Peyer's patch (tissue), 4 donors: ENCODE measurements at regions not wholly inside any gene's neighbourhood (a gene's known extent, or its start where the extent isn't known, plus 50 kb on each side); places are given as distances from the start of the nearest gene placed in this dataset.

Experiments
- DNase-seq, 3 donors: peaks; one replicate each; pipeline ENCODE4 v3.0.0-alpha.2; 2017 to 2019
- H3K27ac ChIP-seq, 4 donors: fragments of 200-600 bp; sonication (generic); one replicate each; pipeline ENCODE4 v1.5.1; 2016 to 2019
- H3K27me3 ChIP-seq, 2 donors: fragments of 200-600 bp; sonication (generic); one replicate each; pipeline ENCODE4 v1.5.1; 2019
- H3K36me3 ChIP-seq, 3 donors: fragments of 200-600 bp; sonication (generic); one replicate each; pipeline ENCODE4 v1.5.1; 2016 to 2019
- H3K4me1 ChIP-seq, 4 donors: fragments of 200-600 bp; sonication (generic); one replicate each; pipeline ENCODE4 v1.5.1; 2016 to 2019
- H3K4me3 ChIP-seq, 4 donors: fragments of 200-600 bp; sonication (generic); 1 replicate in 3 of 4; 2 replicates in 1 of 4; pipeline ENCODE4 v1.5.1; 2016 to 2019; ENCODE audit warnings: mild to moderate bottlenecking in 1 of 4
- H3K9me3 ChIP-seq, 4 donors: fragments of 200-600 bp; sonication (generic); one replicate each; pipeline ENCODE4 v1.5.1; 2016 to 2019; ENCODE audit warnings: mild to moderate bottlenecking in 1 of 4
- CTCF ChIP-seq, 6 experiments: fragments of 450-650 bp in 4 of 6; fragments of 200-600 bp in 2 of 6; sonication (generic) in 1 of 6; IDR thresholded peaks; one replicate each; pipeline ENCODE4 v1.5.1; 2017 to 2019; ENCODE audit warnings: antibody characterized with exemption in 6 of 6, mild to moderate bottlenecking in 3 of 6, moderate library complexity in 1 of 6
- POLR2A ChIP-seq, 2 donors: fragments of 450-650 bp; IDR thresholded peaks; one replicate each; pipeline ENCODE4 v1.5.1; 2017; ENCODE audit warnings: antibody characterized with exemption in 2 of 2, mild to moderate bottlenecking in 2 of 2, moderate library complexity in 2 of 2

GRCh38 chr10:3666525-3667302 is 118.3 kb downstream of the KLF6 start:
- Histone ChIP-seq H3K27ac (no peak overlapping the region), H3K4me1 (peaks cover 0 to 10% (median 2%) of the 10 kb centered on the region in 4 donors), H3K36me3 (no peaks in the 10 kb centered on the region), H3K27me3 (no peaks in the 10 kb centered on the region), H3K4me3 (no peak overlapping the region), H3K9me3 (no peaks in the 10 kb centered on the region)
- peak in 2 of 3 donors; percentile 37 to 68 for DNase-seq
- TF ChIP-seq POLR2A (IDR thresholded peaks at IDR 0.05) (no peak), CTCF (IDR thresholded peaks at IDR 0.05) (no peak)

GRCh38 chr10:3665316-3665908 is 119.6 kb downstream of the KLF6 start:
- H3K9me3 ChIP-seq: no peaks in the 10 kb centered on the region
- peaks cover 0 to 10% (median 2%) of the 10 kb centered on the region in 4 donors for H3K4me1 ChIP-seq
- H3K27ac ChIP-seq: no peak overlapping the region
- no peak for TF ChIP-seq CTCF (IDR thresholded peaks at IDR 0.05)
- TF ChIP-seq POLR2A (IDR thresholded peaks at IDR 0.05): no peak
- no peak for DNase-seq
- H3K4me3 ChIP-seq: no peak overlapping the region
- no peaks in the 10 kb centered on the region for H3K27me3 ChIP-seq
- H3K36me3 ChIP-seq: no peaks in the 10 kb centered on the region

GRCh38 chr10:3662775-3663174 is 122.2 kb downstream of the KLF6 start:
- H3K27me3 ChIP-seq: no peaks in the 10 kb centered on the region
- TF ChIP-seq POLR2A (IDR thresholded peaks at IDR 0.05) (no peak), CTCF (IDR thresholded peaks at IDR 0.05) (no peak)
- H3K4me1 ChIP-seq: peaks cover 0 to 4% (median 2%) of the 10 kb centered on the region in 4 donors
- H3K9me3 ChIP-seq: no peaks in the 10 kb centered on the region
- H3K27ac ChIP-seq: no peak overlapping the region
- H3K36me3 ChIP-seq: no peaks in the 10 kb centered on the region
- no peak overlapping the region for H3K4me3 ChIP-seq
- DNase-seq: no peak

GRCh38 chr10:3661271-3661670 is 123.7 kb downstream of the KLF6 start:
- Histone ChIP-seq H3K36me3 (no peaks in the 10 kb centered on the region), H3K4me1 (peaks cover 0 to under 1% (median 0%) of the 10 kb centered on the region in 4 donors), H3K4me3 (no peak overlapping the region), H3K27me3 (no peaks in the 10 kb centered on the region), H3K27ac (no peak overlapping the region), H3K9me3 (no peaks in the 10 kb centered on the region)
- DNase-seq: no peak
- TF ChIP-seq CTCF (IDR thresholded peaks at IDR 0.05): no peak
- no peak for TF ChIP-seq POLR2A (IDR thresholded peaks at IDR 0.05)

- TF ChIP-seq CTCF (IDR thresholded peaks at IDR 0.05) (no peak), POLR2A (IDR thresholded peaks at IDR 0.05) (no peak)
- H3K4me1 ChIP-seq: no peaks in the 10 kb centered on the region
Measured at GRCh38 chr10:3660753-3661152, 124.3 kb downstream of the KLF6 start.

More at GRCh38 chr10:3660753-3661152, 124.3 kb downstream of the KLF6 start:
- Histone ChIP-seq H3K27me3 (no peaks in the 10 kb centered on the region), H3K27ac (no peak overlapping the region), H3K36me3 (no peaks in the 10 kb centered on the region), H3K4me3 (no peak overlapping the region), H3K9me3 (no peaks in the 10 kb centered on the region)
- no peak for DNase-seq
